ENCODE measurements at regions not wholly inside any gene's neighbourhood (a gene's known extent, or its start where the extent isn't known, plus 50 kb on each side); places are given as distances from the start of the nearest gene placed in this dataset.

GRCh38 chr6:138719744-138720143, 53.8 kb upstream of the CCDC28A start:
- Histone ChIP-seq H3K9ac (ENCODE audit: insufficient read depth, low read length) (no peak overlapping the region), H2AFZ (ENCODE audit: low read length) (no peak overlapping the region), H3K4me1 (ENCODE audit: control insufficient read depth, extremely low read depth, insufficient read depth, low read length) (no peaks in the 10 kb centered on the region), H3K27me3 (ENCODE audit: control insufficient read depth, insufficient read depth, low read length) (no peaks in the 10 kb centered on the region), H3K79me2 (ENCODE audit: control insufficient read depth, insufficient read depth, low read length) (no peaks in the 10 kb centered on the region), H3K4me2 (ENCODE audit: extremely low read depth, insufficient read depth, low read length) (no peak overlapping the region), H4K20me1 (ENCODE audit: control insufficient read depth, extremely low read depth, insufficient read depth, low read length) (no peaks in the 10 kb centered on the region), H3K27ac (ENCODE audit: insufficient read depth, low read length) (no peak overlapping the region), H3K36me3 (ENCODE audit: control insufficient read depth, insufficient read depth, low read length) (no peaks in the 10 kb centered on the region), H3K9me3 (ENCODE audit: control insufficient read depth, insufficient read depth, low read depth, low read length) (no peaks in the 10 kb centered on the region), H3K4me3 (replicated peaks in 1 of 4; ENCODE audit: control extremely low read depth in 1 of 4, insufficient read depth in 1 of 4, low read depth in 3 of 4, low read length in 4 of 4) (no peak overlapping the region)
- no peak for DNase-seq (ENCODE audit: low read depth in 2 of 2)
- TF ChIP-seq CTCF (conservative IDR thresholded peaks at IDR 0.05 in 1 of 2, IDR thresholded peaks at IDR 0.05 in 1 of 2; ENCODE audit: low read depth in 1 of 2, low read length in 2 of 2), result no peak
- no peak for TF ChIP-seq EZH2 (IDR thresholded peaks at IDR 0.05; ENCODE audit: low read length, missing control alignments)

DNA sequence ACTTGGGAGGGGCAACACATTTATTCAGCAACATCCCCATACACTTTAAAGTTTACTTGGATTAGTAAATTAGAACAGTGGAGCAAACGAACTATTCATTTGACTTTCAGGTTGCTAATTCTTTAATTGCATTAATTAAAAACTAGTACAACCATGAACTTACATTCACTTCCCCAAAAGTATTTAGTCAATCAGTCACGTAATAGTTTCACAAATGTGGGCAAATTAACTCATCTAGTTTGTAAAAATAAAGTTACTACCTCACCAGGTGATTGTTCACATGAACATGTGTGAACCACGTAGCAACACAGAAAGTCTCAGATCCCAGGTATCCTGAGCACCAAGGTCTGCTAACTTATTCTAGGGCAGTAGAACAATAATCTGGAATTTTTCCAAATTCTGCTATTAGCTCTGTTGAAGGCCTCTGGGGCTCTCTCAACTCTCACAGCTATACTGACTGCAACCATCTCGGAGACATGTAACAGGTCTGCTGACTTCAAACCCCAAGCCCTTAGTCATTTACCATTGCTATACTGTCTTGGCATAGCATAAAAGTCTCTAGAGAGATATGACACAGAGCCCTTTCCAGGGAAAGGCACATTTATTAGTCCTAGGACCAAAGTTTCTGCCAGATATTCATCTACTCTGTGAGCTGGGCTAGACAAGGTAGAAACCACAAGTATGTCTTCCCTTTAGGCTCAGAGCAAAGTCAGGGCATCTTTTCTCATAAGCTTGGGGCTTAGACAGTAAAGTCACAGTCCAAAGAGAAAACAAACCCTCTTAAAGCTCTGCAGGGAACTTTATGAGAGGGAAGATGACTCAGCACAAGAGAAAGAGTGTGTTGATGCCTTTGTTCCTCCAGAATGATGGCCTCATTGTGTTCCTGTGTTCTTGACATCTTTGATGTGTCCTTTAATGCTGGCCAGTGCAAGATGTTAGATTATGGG, 50.9 kb upstream of the CCDC28A start:
- Histone ChIP-seq H3K27me3 (ENCODE audit: control insufficient read depth, insufficient read depth, low read length) (no peaks in the 10 kb centered on the region), H3K9me3 (ENCODE audit: control insufficient read depth, insufficient read depth, low read depth, low read length) (no peaks in the 10 kb centered on the region), H3K4me2 (ENCODE audit: extremely low read depth, insufficient read depth, low read length) (no peak overlapping the region), H3K9ac (ENCODE audit: insufficient read depth, low read length) (no peak overlapping the region), H3K36me3 (ENCODE audit: control insufficient read depth, insufficient read depth, low read length) (no peaks in the 10 kb centered on the region), H2AFZ (ENCODE audit: low read length) (no peak overlapping the region), H3K4me3 (replicated peaks in 1 of 4; ENCODE audit: control extremely low read depth in 1 of 4, insufficient read depth in 1 of 4, low read depth in 3 of 4, low read length in 4 of 4) (no peak overlapping the region), H3K79me2 (ENCODE audit: control insufficient read depth, insufficient read depth, low read length) (no peaks in the 10 kb centered on the region), H3K27ac (ENCODE audit: insufficient read depth, low read length) (no peak overlapping the region), H3K4me1 (ENCODE audit: control insufficient read depth, extremely low read depth, insufficient read depth, low read length) (no peaks in the 10 kb centered on the region), H4K20me1 (ENCODE audit: control insufficient read depth, extremely low read depth, insufficient read depth, low read length) (no peaks in the 10 kb centered on the region)
- TF ChIP-seq EZH2 (IDR thresholded peaks at IDR 0.05; ENCODE audit: low read length, missing control alignments) (no peak), CTCF (conservative IDR thresholded peaks at IDR 0.05 in 1 of 2, IDR thresholded peaks at IDR 0.05 in 1 of 2; ENCODE audit: low read depth in 1 of 2, low read length in 2 of 2) (no peak)
- DNase-seq (ENCODE audit: low read depth in 2 of 2), result peak; percentile 20 to 92
